ENCODE measurements at regions not wholly inside any gene's neighbourhood (a gene's known extent, or its start where the extent isn't known, plus 50 kb on each side); places are given as distances from the start of the nearest gene placed in this dataset.

DNA sequence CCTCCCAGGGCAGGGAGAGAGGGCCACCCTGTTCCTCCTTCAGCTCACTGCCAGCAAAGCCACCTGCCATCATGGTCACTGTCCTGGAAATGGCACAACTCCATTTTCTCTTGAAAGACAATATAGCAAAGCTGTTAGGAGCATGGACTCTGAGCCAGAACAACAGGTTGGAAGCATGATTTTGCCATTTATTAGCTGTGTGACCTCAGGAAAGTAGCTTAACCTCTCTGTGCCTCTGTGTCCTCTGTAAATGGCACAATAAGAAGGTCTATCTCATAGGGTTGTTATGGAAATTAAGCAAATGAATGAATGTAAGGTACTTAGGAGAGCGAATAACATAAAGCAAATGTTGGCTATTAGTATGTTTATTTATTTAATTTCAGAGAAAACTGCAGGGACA, 730.4 kb upstream of the ID2 start:
- TF ChIP-seq, protein P1, sequence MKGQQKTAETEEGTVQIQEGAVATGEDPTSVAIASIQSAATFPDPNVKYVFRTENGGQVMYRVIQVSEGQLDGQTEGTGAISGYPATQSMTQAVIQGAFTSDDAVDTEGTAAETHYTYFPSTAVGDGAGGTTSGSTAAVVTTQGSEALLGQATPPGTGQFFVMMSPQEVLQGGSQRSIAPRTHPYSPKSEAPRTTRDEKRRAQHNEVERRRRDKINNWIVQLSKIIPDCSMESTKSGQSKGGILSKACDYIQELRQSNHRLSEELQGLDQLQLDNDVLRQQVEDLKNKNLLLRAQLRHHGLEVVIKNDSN (IDR thresholded peaks at IDR 0.05): no peak
- TF ChIP-seq EGR1 (IDR thresholded peaks at IDR 0.05) (no peak), CREB1 (IDR thresholded peaks at IDR 0.05; ENCODE audit: low read depth) (no peak), YY1 (IDR thresholded peaks at IDR 0.05; ENCODE audit: low read depth) (no peak), TCF12 (IDR thresholded peaks at IDR 0.05; ENCODE audit: low read depth) (no peak), NFIC (IDR thresholded peaks at IDR 0.05) (no peak), TAF1 (IDR thresholded peaks at IDR 0.05; ENCODE audit: low read depth) (no peak), EP300 (IDR thresholded peaks at IDR 0.05; ENCODE audit: borderline replicate concordance) (no peak), CEBPB (IDR thresholded peaks at IDR 0.05) (no peak), ZBTB7A (IDR thresholded peaks at IDR 0.05; ENCODE audit: low read depth) (no peak), FOXM1 (IDR thresholded peaks at IDR 0.05; ENCODE audit: borderline replicate concordance, low read depth) (no peak)
- TF ChIP-seq, protein P2, sequence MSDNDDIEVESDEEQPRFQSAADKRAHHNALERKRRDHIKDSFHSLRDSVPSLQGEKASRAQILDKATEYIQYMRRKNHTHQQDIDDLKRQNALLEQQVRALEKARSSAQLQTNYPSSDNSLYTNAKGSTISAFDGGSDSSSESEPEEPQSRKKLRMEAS (IDR thresholded peaks at IDR 0.05): no peak
- TF ChIP-seq, protein P3, sequence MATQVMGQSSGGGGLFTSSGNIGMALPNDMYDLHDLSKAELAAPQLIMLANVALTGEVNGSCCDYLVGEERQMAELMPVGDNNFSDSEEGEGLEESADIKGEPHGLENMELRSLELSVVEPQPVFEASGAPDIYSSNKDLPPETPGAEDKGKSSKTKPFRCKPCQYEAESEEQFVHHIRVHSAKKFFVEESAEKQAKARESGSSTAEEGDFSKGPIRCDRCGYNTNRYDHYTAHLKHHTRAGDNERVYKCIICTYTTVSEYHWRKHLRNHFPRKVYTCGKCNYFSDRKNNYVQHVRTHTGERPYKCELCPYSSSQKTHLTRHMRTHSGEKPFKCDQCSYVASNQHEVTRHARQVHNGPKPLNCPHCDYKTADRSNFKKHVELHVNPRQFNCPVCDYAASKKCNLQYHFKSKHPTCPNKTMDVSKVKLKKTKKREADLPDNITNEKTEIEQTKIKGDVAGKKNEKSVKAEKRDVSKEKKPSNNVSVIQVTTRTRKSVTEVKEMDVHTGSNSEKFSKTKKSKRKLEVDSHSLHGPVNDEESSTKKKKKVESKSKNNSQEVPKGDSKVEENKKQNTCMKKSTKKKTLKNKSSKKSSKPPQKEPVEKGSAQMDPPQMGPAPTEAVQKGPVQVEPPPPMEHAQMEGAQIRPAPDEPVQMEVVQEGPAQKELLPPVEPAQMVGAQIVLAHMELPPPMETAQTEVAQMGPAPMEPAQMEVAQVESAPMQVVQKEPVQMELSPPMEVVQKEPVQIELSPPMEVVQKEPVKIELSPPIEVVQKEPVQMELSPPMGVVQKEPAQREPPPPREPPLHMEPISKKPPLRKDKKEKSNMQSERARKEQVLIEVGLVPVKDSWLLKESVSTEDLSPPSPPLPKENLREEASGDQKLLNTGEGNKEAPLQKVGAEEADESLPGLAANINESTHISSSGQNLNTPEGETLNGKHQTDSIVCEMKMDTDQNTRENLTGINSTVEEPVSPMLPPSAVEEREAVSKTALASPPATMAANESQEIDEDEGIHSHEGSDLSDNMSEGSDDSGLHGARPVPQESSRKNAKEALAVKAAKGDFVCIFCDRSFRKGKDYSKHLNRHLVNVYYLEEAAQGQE (IDR thresholded peaks at IDR 0.05; ENCODE audit: low read depth): no peak
